GM19397 (cell line): ENCODE measurements at regions not wholly inside any gene's neighbourhood (a gene's known extent, or its start where the extent isn't known, plus 50 kb on each side); places are given as distances from the start of the nearest gene placed in this dataset.
"Not testable (repeated sequence)": the region's sequence is repeated elsewhere in the genome, so short reads cannot be mapped to it uniquely, and the experiment has no call there.

Source experiments
- ATAC-seq: cut with Tn5 transposase; IDR thresholded peaks from one replicate; pipeline ENCODE4 v1.9.1; 2021; ENCODE audit warnings: mild to moderate bottlenecking, moderate library complexity; ENCODE audit not compliant: unreplicated experiment

DNA sequence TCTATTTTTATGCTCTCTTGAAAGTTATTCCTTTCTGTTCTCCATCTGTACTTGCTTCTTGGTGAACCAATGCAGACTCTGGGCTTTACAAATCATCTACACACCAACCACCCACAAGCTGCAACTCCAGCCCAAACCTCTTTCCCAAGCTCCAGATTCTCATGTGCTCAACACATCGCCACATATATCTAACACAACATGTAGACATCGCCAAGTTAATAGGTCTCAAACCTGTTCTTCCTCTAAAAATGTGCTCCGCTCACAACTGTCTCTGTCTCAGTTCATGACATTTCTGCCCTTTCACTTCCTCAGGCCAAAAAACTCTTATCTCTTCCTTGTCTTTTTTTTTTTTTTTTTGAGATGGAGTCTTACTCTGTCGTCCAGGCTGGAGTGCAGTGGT is 95.7 kb upstream of the EEPD1 start:
- ATAC-seq, result peak; percentile 56

- peak; percentile 48 for ATAC-seq
Observed at GRCh38 chr7:36058020-36058592, 94.9 kb upstream of the EEPD1 start.

DNA sequence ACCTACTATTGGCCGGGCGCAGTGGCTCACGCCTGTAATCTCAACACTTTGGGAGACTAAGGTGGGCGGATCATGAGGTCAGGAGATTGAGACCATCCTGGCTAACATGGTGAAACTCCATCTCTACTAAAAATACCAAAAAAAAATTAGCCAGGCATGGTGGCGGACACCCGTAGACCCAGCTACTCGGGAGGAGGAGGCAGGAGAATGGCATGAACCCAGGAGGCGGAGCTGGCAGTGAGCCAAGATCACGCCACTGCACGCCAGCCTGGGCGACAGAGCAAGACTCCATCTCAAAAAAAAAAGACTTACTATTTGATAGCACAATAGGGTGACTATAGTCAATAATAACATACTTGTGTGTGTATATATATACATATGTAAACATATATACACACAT is 92.7 kb upstream of the EEPD1 start:
- ATAC-seq, result not testable (repeated sequence)

- ATAC-seq, result no peak
Observed at GRCh38 chr7:36062154-36062815, 90.8 kb upstream of the EEPD1 start.

- no peak for ATAC-seq
Observed at GRCh38 chr7:36064676-36065075, 88.4 kb upstream of the EEPD1 start.

DNA sequence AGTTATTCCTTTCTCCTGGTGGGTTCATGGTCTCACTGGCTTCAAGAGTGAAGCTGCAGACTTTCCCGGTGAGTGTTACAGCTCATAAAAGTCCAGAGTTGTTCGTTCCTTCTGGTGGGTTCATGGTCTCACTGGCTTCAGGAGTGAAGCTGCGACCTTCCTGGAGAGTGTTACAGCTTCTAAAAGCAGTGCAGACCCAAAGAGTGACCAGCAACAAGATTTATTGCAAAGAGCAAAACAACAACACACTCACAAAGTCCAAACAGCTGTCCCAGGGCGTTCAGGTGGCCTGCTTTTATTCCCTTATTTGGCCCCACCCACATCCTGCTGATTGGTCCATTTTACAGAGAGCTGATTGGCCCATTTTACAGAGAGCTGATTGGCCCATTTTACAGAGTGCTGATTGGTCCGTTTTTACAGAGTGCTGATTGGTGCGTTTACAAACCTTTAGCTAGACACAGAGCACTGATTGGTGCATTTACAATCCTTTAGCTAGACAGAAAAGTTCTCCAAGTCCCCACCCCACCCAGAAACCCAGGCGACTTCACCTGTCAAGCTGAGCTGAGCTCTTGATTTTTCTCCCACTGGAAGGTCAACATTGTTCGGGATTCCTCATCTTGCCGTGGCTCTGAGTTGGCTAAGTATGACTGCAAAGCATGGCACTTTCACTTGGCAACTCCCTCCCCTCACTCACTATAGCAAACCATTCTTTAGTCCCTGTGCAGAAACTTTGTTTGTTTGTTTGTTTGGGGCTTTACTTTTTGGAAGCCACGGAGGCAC is 87.3 kb upstream of the EEPD1 start:
- not testable (repeated sequence) for ATAC-seq

- no peak for ATAC-seq
Observed at GRCh38 chr7:36066343-36066664, 86.8 kb upstream of the EEPD1 start.

GRCh38 chr7:36070230-36070629 is 82.8 kb upstream of the EEPD1 start:
- ATAC-seq, result no peak

- no peak for ATAC-seq
Observed at GRCh38 chr7:36071605-36072004, 81.4 kb upstream of the EEPD1 start.

DNA sequence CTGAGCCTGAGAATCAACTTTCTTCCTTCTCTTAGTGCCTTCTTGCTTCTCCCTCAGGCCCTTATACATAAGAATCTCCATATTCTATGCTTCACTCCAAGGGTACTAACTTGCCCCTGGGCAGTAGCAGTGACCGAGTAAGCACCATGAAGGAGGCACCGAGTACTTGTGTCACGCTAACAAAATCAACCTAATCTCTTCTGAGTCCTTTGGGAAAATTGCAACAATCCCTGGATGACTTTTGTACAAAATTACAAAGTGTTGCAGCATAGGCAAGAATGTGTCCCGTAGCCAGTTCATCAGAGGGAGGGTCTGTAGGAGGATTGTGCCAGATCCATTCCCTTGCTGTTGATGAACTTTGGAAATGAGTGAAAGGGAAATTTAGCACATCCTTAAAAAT is 80.4 kb upstream of the EEPD1 start:
- no peak for ATAC-seq

DNA sequence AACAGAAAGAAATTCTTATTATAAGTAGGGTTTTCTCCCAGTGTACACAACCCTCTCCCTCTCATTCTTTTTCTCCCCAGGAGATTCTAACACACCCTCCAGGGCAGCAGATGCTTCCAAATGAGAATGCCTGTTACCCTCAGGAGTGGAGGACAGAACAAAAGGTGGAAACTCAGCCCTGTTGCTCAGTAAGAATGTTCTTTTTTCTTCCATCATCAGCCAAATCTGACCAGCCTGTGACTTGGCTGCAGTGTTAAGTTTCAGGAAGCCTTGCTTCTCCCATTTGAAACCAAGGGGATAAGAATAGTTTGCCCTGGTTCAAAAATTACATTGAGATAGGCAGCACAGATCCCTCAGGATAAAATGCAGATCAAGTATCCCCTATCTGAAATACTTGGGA is 77.5 kb upstream of the EEPD1 start:
- ATAC-seq, result no peak

- no peak for ATAC-seq
Observed at GRCh38 chr7:36076074-36076473, 77.0 kb upstream of the EEPD1 start.

DNA sequence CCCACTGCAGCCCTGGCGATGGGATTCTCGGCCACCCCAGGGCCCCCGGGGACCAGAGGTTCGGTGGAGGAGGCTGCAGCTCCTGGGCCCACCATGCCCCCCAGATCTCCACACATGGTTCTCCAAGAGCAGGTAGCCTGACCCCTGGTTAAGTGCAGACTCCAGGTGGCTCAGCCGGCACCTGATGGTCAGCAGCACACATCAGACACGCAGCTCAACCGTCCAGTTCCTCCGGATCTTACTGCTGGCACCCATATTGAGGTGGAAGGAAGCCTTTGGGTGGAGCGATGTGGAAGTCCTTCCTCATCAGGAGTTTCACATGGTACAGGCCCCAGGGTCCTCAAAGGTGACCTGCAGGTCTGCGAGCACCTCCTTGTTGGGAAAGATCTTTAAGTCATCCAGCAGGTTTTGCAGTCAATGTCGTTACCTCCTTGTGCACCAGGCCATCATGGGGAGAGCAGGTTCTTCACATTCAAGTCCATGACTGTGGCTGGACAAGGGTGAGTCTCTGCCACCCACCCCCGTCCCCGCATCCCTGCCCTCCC is 74.2 kb upstream of the EEPD1 start:
- no peak for ATAC-seq

DNA sequence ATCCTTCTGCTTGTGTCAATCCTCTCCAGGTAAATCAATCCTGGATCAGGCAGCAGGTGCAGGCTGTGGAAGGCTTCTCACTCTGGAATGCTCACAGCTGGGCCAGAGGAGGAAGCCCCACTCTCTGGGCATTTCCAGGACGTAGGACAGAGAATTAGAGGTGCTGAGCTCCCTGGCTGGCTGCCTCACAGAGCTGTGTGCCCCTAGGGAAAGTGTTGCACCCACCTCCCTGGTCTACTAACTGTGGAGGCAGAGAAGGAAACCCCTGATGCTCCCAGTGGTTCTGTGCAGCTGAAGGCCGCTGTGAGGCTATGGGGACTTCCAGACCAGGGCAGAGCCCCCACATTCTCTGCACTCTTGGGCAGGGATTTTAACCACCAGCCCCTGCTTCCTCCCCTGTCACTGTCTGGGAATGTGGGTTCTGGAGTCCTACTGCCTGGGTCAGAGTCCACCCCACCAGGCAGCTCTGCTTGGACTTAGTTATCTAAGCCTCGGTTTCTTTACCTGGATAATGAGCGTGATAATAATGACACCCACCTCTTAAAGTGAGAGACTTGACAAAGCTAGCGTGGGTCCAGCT is 73.5 kb upstream of the EEPD1 start:
- no peak for ATAC-seq

DNA sequence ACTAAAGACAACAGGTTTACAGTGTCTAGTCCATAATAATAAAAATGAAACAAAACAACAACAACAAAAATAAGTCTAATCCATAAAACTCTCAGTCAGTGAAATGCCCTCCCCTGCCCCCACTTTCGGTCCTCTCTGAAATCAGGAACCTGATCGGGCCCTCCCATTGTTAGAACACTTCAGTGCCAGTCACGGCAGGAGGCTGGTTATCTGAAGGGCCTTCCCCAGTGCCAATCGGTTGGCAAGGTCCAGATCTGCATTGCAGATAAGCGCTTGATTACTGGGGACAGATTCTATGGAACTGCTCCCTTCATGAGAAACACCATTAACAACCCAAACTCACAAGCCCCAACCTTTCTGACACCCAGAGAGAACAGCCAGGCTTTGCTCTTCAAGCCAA is 72.2 kb upstream of the EEPD1 start:
- no peak for ATAC-seq

- no peak for ATAC-seq
Observed at GRCh38 chr7:36082216-36082615, 70.8 kb upstream of the EEPD1 start.

DNA sequence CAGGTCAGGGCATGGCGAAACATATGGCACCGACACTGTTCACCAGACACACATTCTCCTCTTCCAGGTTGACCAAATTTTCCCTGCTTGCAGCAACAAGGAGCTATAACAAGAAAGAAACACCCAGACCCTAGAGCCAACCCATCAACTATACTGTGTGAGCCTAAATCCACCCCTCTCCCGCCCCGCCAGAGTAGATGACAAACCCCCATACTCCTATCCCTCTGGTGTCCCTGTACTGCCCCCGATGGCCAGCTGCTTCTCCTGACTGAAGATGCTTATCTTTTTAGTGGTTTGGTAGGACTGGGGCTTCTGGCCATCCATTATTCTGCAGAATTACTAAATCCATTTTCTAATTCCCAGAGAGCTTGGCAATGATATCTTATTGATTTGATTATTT is 70.1 kb upstream of the EEPD1 start:
- ATAC-seq, result no peak

DNA sequence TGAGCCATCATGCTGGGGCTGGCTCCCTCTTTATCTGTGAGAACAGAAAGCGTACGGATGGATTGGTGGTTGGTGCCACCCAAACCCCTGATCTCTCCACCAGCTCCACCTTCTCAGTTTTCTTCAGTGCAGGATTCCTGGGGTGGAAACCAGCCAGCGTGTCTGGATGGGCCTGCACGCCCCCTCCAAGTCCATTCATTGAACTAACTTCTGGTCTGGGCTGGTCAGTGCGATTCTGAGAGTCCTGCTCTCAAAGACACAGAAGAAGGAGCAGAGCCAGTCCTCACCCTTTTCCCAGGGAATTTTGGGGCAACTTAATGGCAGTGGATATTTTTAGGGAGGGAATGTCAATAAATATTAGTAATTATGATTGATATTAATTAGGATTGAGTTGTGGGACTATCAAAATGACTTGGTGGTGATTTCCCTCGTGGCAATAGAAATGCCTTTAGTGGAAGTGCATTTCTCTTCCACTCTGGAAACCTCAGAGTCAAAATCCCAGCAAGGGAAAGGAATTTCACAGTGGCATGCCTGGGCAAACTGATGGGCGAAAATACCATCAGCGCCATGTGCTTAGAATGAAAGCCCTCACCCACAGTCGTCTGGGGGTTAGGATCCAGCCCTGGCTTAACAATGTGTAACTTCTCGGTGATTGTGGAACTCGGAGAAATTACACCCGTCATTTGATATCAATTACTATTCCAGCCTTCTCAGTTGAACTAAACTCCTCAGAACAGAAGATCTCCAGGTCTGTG is 69.3 kb upstream of the EEPD1 start:
- ATAC-seq, result no peak

GRCh38 chr7:36084485-36085091 is 68.5 kb upstream of the EEPD1 start:
- ATAC-seq, result no peak

GRCh38 chr7:36085096-36085495 is 68.0 kb upstream of the EEPD1 start:
- ATAC-seq, result no peak

DNA sequence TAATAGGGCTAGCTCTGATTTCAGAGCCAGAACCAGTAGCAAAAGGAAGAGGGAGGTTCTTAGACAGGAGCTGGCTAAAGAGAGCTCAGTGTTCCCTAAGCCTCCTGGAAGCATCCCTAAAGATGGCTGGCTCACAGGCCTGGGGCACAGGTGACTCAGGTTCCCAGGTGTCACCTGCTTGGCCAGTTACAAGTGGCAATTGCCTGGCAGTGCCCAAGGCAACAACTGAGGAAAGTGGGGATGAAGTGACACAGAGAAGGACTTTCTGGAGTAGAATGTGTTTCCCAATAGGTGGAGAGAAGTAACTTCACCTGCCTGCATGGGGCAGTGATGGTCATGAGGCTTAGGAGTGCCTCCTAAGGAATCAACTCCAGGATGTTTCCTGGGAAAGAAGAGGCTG is 66.5 kb upstream of the EEPD1 start:
- no peak for ATAC-seq
